GM21390 (cell line): ENCODE measurements at regions not wholly inside any gene's neighbourhood (a gene's known extent, or its start where the extent isn't known, plus 50 kb on each side); places are given as distances from the start of the nearest gene placed in this dataset.
"Not testable (repeated sequence)": the region's sequence is repeated elsewhere in the genome, so short reads cannot be mapped to it uniquely, and the experiment has no call there.

Experiments used
- ATAC-seq: cut with Tn5 transposase; IDR thresholded peaks from one replicate; pipeline ENCODE4 v1.9.1; 2021; ENCODE audit not compliant: unreplicated experiment

GRCh38 chr17:53765609-53766008 lies 57.1 kb upstream of the KIF2B start:
- ATAC-seq = no peak

- no peak for ATAC-seq
Measured at GRCh38 chr17:53765129-53765528, 57.6 kb upstream of the KIF2B start.

- ATAC-seq = no peak
Measured at GRCh38 chr17:53757559-53757958, 65.2 kb upstream of the KIF2B start.

- not testable (repeated sequence) for ATAC-seq
Measured at GRCh38 chr17:53757116-53757515, 65.6 kb upstream of the KIF2B start.

GRCh38 chr17:53749178-53749577 lies 73.5 kb upstream of the KIF2B start:
- ATAC-seq = no peak

GRCh38 chr17:53748159-53748820 lies 74.4 kb upstream of the KIF2B start:
- not testable (repeated sequence) for ATAC-seq

- no peak for ATAC-seq
Measured at GRCh38 chr17:53740312-53740711, 82.4 kb upstream of the KIF2B start.

- ATAC-seq = no peak
Measured at GRCh38 chr17:53736516-53737240, 86.0 kb upstream of the KIF2B start.

GRCh38 chr17:53724726-53725125 lies 98.0 kb upstream of the KIF2B start:
- no peak for ATAC-seq

GRCh38 chr17:53722407-53722806 lies 100.3 kb upstream of the KIF2B start:
- ATAC-seq = no peak

GRCh38 chr17:53721101-53721500 lies 101.6 kb upstream of the KIF2B start:
- ATAC-seq = no peak

- ATAC-seq = no peak
Measured at GRCh38 chr17:53719229-53719628, 103.5 kb upstream of the KIF2B start.

GRCh38 chr17:53707566-53707965 lies 115.2 kb upstream of the KIF2B start:
- no peak for ATAC-seq

- no peak for ATAC-seq
Measured at GRCh38 chr17:53696286-53696685, 126.4 kb upstream of the KIF2B start.

- no peak for ATAC-seq
Measured at GRCh38 chr17:53687324-53687723, 135.4 kb upstream of the KIF2B start.

GRCh38 chr17:53680745-53681144 lies 142.0 kb upstream of the KIF2B start:
- ATAC-seq = no peak

GRCh38 chr17:53668854-53669253 lies 153.9 kb upstream of the KIF2B start:
- ATAC-seq = no peak

GRCh38 chr17:53662608-53663007 lies 160.1 kb upstream of the KIF2B start:
- no peak for ATAC-seq

GRCh38 chr17:53659181-53659580 lies 163.5 kb upstream of the KIF2B start:
- no peak for ATAC-seq

- ATAC-seq = no peak
Measured at GRCh38 chr17:53655591-53655990, 167.1 kb upstream of the KIF2B start.

GRCh38 chr17:53649201-53649600 lies 173.5 kb upstream of the KIF2B start:
- no peak for ATAC-seq

GRCh38 chr17:53646835-53647234 lies 175.9 kb upstream of the KIF2B start:
- no peak for ATAC-seq

- no peak for ATAC-seq
Measured at GRCh38 chr17:53640808-53641207, 181.9 kb upstream of the KIF2B start.
